ENCODE measurements at regions not wholly inside any gene's neighbourhood (a gene's known extent, or its start where the extent isn't known, plus 50 kb on each side); places are given as distances from the start of the nearest gene placed in this dataset.

DNA sequence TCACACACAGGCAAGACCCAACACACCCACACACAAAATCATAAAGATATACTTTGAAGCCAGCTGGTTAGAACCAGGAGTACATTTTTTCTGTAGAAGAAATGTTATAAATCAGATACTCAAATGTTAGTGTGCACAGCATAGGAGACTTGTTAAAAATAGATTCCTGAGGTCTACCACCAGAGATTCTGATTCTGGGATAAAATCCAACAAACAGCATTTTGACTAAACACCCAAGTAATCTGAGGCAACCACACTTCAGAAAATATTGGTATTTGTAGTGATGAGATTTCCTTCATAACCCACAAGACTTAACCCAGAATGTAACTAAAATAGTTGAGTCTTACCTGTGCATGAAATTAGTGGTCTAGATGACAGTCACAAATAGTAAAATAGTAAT, 301.8 kb downstream of the HNRNPD start:
- DNase-seq (ENCODE audit: extremely low read depth, low read depth): no peak
- no peak overlapping the region for H3K4me3 ChIP-seq (replicated peaks; ENCODE audit: low read depth, low read length)
- TF ChIP-seq, protein P1, sequence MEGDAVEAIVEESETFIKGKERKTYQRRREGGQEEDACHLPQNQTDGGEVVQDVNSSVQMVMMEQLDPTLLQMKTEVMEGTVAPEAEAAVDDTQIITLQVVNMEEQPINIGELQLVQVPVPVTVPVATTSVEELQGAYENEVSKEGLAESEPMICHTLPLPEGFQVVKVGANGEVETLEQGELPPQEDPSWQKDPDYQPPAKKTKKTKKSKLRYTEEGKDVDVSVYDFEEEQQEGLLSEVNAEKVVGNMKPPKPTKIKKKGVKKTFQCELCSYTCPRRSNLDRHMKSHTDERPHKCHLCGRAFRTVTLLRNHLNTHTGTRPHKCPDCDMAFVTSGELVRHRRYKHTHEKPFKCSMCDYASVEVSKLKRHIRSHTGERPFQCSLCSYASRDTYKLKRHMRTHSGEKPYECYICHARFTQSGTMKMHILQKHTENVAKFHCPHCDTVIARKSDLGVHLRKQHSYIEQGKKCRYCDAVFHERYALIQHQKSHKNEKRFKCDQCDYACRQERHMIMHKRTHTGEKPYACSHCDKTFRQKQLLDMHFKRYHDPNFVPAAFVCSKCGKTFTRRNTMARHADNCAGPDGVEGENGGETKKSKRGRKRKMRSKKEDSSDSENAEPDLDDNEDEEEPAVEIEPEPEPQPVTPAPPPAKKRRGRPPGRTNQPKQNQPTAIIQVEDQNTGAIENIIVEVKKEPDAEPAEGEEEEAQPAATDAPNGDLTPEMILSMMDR (IDR thresholded peaks at IDR 0.05; ENCODE audit: low read depth, low read length, missing control alignments): no peak

DNA sequence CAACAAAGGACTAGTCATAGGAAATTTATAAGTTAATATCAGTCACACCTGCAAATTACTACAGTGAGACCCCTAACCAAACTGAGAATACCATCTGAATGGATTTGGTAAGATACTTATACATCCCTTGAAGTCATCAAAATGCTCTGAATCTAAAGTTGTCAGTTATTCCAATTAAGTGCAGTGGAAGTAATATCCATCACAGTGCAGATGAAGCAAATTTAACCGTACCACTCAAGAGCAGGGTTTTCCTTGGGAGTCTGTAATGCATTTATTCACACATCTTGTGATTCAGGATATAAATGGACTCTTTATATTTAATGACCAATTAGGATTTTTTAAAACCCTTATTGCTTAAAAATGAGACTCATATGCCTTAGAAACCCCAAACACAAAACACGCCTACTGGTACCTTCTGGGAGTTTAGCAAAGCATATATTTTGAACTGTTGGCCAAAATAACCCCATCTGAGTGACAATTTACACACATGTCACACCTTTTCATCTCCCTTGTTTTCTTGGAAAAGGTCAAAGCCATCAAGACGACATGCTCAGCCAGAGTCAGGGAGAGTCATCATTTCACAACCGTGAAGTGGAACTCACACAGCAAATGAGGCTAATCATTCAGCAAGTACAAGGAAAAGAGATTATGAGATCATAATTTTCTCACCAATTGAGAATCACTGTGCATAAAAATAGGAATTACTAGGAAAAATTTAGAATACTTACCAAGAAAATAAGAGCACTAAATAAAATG, 303.7 kb downstream of the HNRNPD start:
- DNase-seq (ENCODE audit: extremely low read depth, low read depth): no peak
- H3K4me3 ChIP-seq (replicated peaks; ENCODE audit: low read depth, low read length): no peak overlapping the region
- TF ChIP-seq, protein P1 (IDR thresholded peaks at IDR 0.05; ENCODE audit: low read depth, low read length, missing control alignments): no peak

DNA sequence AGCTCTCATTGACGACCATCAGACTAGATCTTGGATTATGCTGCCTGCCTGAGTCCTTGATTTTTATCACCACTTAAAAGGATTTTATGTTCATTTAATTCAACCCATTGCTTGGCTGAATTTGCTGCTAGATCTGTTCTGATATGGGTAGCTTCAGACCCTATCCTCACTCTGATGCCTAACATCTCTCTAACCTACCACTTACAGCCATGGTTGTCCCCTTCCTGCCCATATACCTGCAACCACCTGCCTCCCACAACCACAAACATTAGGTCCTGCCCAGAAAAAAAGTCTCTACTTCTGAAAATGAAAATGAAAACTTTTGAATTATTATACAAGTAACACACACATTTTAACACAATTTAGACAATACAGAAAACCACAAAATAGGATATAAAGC, 310.8 kb downstream of the HNRNPD start:
- TF ChIP-seq, protein P1 (IDR thresholded peaks at IDR 0.05; ENCODE audit: low read depth, low read length, missing control alignments): no peak
- DNase-seq (ENCODE audit: extremely low read depth, low read depth): no peak
- H3K4me3 ChIP-seq (replicated peaks; ENCODE audit: low read depth, low read length): no peak overlapping the region

DNA sequence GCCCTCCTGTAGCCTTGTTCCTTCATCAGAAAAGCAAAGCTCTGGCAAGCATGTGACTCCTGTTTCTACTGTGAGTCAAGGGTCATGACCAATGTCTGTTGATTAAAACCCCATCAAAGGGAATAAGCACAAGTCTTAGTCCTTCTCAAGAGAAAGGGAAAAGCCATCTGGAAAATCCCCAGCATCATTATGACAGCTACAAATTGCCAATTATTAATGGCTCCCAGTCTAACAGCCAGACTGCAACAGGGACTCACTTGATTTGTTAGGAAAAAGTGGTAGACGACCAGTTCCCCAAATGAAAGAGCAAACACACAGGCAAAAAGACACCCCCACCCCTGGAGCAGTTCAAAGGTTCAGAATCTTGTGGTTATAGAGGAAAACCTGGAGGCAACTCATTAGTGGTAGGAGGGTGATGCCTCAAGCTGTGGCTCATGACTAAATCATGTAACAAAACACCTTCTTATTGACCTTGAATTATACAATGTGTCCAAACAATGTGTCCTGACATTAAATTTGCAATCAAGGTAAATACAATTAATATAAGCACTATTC, 315.7 kb downstream of the HNRNPD start:
- no peak for DNase-seq (ENCODE audit: extremely low read depth, low read depth)
- TF ChIP-seq, protein P1 (IDR thresholded peaks at IDR 0.05; ENCODE audit: low read depth, low read length, missing control alignments): no peak
- no peak overlapping the region for H3K4me3 ChIP-seq (replicated peaks; ENCODE audit: low read depth, low read length)

DNA sequence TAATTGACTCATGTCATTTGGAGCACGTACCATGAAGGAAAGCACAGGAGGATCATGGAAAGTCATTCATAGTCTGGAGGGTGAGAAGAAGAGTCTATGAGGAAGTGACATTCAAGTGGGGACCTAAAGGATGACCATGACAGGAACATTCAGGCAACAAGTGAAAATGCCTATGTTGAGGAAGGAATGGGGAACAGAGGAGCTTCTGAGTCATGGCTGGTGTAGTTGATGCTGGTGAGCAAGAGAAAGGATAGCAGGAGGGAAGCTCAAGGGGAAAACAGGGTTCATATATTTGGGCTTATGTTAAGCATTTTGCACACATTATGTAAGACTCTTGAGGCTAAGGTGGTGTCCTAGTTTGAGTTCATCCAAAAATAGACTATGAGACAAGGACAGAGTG, 318.6 kb downstream of the HNRNPD start:
- no peak overlapping the region for H3K4me3 ChIP-seq (replicated peaks; ENCODE audit: low read depth, low read length)
- TF ChIP-seq, protein P1 (IDR thresholded peaks at IDR 0.05; ENCODE audit: low read depth, low read length, missing control alignments): no peak
- DNase-seq (ENCODE audit: extremely low read depth, low read depth): no peak

DNA sequence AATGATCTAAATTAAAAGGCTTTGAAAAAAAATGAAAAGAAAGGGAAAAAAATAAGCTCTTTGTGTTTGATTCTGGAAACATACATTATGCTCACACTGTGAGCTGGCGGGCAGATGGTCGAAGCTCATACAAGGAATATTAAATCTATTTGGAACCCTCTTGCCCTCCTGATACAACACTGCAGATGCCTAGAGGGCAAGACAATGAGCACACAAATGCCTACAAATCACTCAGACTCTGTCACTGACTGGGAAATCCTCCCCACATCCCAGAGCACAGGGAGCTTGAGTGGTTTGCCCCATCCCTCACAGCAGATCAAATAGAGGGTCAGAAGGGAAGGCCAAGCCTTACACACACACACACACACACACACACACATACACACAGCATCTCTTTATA, 320.4 kb downstream of the HNRNPD start:
- no peak overlapping the region for H3K4me3 ChIP-seq (replicated peaks; ENCODE audit: low read depth, low read length)
- TF ChIP-seq, protein P1 (IDR thresholded peaks at IDR 0.05; ENCODE audit: low read depth, low read length, missing control alignments): no peak
- no peak for DNase-seq (ENCODE audit: extremely low read depth, low read depth)
